Psoas muscle (tissue), 7 donors: ENCODE measurements at regions not wholly inside any gene's neighbourhood (a gene's known extent, or its start where the extent isn't known, plus 50 kb on each side); places are given as distances from the start of the nearest gene placed in this dataset.

Source experiments
- ATAC-seq, 4 donors: fragments of 200-7000 bp; cut with Tn5 transposase; one replicate each; pipeline ENCODE4 v1.9.1; 2020; ENCODE audit warnings: moderate library complexity in 3 of 4, mild to moderate bottlenecking in 2 of 4
- DNase-seq, 2 donors: peaks; one replicate each; pipeline ENCODE4 v3.0.0-alpha.2; 2020
- H3K27ac ChIP-seq: fragments of 200-600 bp; one replicate; pipeline ENCODE4 v1.8.0; 2022
- H3K27me3 ChIP-seq, 3 donors: fragments of 200-600 bp in 1 of 3; one replicate each; pipeline versions ENCODE4 v1.6.1 to v1.8.0; 2013 to 2022; ENCODE audit warnings: low read length in 2 of 3, mild to moderate bottlenecking in 2 of 3, moderate library complexity in 1 of 3; ENCODE audit not compliant: insufficient read depth in 3 of 3
- H3K36me3 ChIP-seq, 2 donors: fragments of 200-600 bp in 1 of 2; one replicate each; pipeline versions ENCODE4 v1.6.1 to v1.8.0; 2013 to 2022; ENCODE audit warnings: low read depth in 1 of 2, mild to moderate bottlenecking in 1 of 2, moderate library complexity in 1 of 2; ENCODE audit not compliant: insufficient read depth in 1 of 2
- H3K4me1 ChIP-seq: fragments of 200-600 bp; one replicate; pipeline ENCODE4 v1.8.0; 2022
- H3K4me3 ChIP-seq: fragments of 200-600 bp; one replicate; pipeline ENCODE4 v1.8.0; 2022; ENCODE audit warnings: mild to moderate bottlenecking
- H3K9me3 ChIP-seq: fragments of 200-600 bp; one replicate; pipeline ENCODE4 v1.8.0; 2022
- WGBS, 3 donors: extraction: QIAGEN DNeasy Blood & Tissue Kit; methylation state at CpG; one replicate each; pipeline versions ENCODE4 v1.1.6 to v1.1.7; 2013; 5-methylcytosine and 5-hydroxymethylcytosine counted together
- intact Hi-C, 2 donors: fragments of 100-400 bp; cut with DNase I; formaldehyde crosslinking; loops; one replicate each; pipeline versions ENCODE4 v1.11.0 to v1.14.2; 2022
- TF ChIP-seq, protein P1 (sequence below): fragments of 200-600 bp; IDR thresholded peaks from one replicate; pipeline ENCODE4 v1.8.0; 2022; ENCODE audit warnings: antibody characterized with exemption
- donor health status: healthy with polysubstance abuse.
- donor health status: DM: no; HTN: no; CAD: no; lungs with moderate emphysema.
- donor health status: Bipolar disorder and iron deficiency.
- donor health status: healthy.
- donor health status: DM: yes; HTN: yes; CAD: no.
- donor health status: DM: no; HTN: no; CAD: no.
- donor health status: DM: yes; HTN: yes; CAD: no.

GRCh38 chr2:193861557-193861956, 1666.8 kb upstream of the TMEFF2 start:
- TF ChIP-seq, protein P1, sequence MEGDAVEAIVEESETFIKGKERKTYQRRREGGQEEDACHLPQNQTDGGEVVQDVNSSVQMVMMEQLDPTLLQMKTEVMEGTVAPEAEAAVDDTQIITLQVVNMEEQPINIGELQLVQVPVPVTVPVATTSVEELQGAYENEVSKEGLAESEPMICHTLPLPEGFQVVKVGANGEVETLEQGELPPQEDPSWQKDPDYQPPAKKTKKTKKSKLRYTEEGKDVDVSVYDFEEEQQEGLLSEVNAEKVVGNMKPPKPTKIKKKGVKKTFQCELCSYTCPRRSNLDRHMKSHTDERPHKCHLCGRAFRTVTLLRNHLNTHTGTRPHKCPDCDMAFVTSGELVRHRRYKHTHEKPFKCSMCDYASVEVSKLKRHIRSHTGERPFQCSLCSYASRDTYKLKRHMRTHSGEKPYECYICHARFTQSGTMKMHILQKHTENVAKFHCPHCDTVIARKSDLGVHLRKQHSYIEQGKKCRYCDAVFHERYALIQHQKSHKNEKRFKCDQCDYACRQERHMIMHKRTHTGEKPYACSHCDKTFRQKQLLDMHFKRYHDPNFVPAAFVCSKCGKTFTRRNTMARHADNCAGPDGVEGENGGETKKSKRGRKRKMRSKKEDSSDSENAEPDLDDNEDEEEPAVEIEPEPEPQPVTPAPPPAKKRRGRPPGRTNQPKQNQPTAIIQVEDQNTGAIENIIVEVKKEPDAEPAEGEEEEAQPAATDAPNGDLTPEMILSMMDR: no peak
- Histone ChIP-seq H3K4me1 (no peaks in the 10 kb centered on the region), H3K27me3 (no peaks in the 10 kb centered on the region), H3K4me3 (no peak overlapping the region), H3K36me3 (no peaks in the 10 kb centered on the region), H3K9me3 (no peaks in the 10 kb centered on the region), H3K27ac (no peak overlapping the region)
- DNase-seq (no peak), ATAC-seq (no peak)
- intact Hi-C loops: no loop called here

- H3K9me3 ChIP-seq: no peaks in the 10 kb centered on the region
- ATAC-seq: no peak
- no peak overlapping the region for H3K27ac ChIP-seq
- no peak for DNase-seq
- intact Hi-C loops: no loop called here
- no peaks in the 10 kb centered on the region for H3K4me1 ChIP-seq
- no peaks in the 10 kb centered on the region for H3K36me3 ChIP-seq
- WGBS, 3 donors: 69 to 78% (median 72%) methylated on average over 6 of the region's 6 CpGs
- TF ChIP-seq, protein P1: no peak
- no peak overlapping the region for H3K4me3 ChIP-seq
- no peaks in the 10 kb centered on the region for H3K27me3 ChIP-seq
These were observed 1653.3 kb upstream of the TMEFF2 start for GRCh38 chr2:193847991-193848390.

DNA sequence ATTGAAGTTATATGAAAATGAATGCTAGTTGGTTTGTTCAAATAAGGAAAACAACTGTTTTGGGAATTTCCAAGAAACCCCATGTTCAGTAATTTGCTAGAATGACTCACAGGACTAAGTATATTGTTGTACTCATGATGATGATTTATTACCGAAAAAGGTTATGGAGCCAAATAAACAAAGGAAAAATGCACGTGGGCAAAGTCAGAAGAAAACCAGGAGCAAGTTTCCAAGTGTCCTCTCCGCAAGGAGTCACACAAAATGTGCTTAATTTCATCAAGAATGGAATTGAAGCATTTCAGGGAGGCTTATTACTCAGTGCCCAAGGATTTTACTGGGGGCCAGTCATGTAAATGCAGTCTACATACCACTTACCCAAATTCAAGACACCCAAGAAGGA, 1652.4 kb upstream of the TMEFF2 start:
- Histone ChIP-seq H3K4me1 (no peaks in the 10 kb centered on the region), H3K27ac (no peak overlapping the region), H3K27me3 (no peaks in the 10 kb centered on the region), H3K4me3 (no peak overlapping the region), H3K36me3 (no peaks in the 10 kb centered on the region), H3K9me3 (no peaks in the 10 kb centered on the region)
- ATAC-seq (no peak), DNase-seq (no peak)
- WGBS, 3 donors: 53 to 66% (median 57%) methylated on average over 3 of the region's 3 CpGs
- intact Hi-C loops: no loop called here
- TF ChIP-seq, protein P1: no peak

DNA sequence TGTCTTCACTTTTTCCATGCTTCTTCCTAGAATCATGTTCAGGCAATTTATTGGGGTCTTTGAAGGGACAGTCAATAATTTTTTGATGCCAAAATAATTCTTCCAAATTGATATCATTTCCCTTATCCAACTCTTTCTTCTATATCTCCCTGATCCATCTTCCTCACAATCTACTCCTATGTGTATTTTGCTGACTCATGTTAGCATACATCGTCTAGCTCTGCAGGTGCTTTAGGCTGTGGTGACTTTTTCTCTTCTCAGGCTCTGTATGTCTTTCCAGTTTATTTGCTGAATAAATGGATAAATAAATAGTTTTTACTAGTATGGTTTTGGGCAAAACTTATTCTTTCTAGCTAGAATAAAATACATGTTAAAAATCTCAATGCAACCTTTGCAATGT, 1650.9 kb upstream of the TMEFF2 start:
- ATAC-seq: no peak

DNA sequence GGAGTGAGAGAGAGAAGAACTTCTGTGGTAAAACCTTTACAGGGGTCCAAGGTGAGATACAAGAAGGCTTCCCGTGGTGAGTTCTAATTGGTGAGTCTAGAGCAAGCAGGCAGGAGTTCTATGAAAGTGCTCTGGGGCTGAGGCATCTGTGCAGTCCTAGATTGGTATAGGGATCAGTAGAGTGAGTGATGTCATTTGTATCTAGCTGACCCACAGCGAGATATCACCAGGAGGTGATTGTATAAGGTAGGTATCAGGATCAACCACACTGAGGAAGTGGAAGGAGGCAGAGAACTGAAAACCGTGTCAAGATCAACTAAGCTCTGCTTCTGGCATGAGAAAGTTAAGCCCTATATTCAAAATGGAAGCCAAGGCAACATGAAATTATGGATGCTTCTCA, 1648.9 kb upstream of the TMEFF2 start:
- no peak overlapping the region for H3K27ac ChIP-seq
- DNase-seq (no peak), ATAC-seq (no peak)
- no peaks in the 10 kb centered on the region for H3K27me3 ChIP-seq
- intact Hi-C loops: no loop called here
- H3K4me1 ChIP-seq: no peaks in the 10 kb centered on the region
- H3K9me3 ChIP-seq: no peaks in the 10 kb centered on the region
- H3K4me3 ChIP-seq: no peak overlapping the region
- TF ChIP-seq, protein P1: no peak
- no peaks in the 10 kb centered on the region for H3K36me3 ChIP-seq
- 80 to 92% (median 83%) methylated on average over 3 of the region's 3 CpGs for WGBS, 3 donors

More for the DNA sequence above, 1650.9 kb upstream of the TMEFF2 start:
- H3K4me3 ChIP-seq: no peak overlapping the region
- TF ChIP-seq, protein P1: no peak
- no peaks in the 10 kb centered on the region for H3K36me3 ChIP-seq
- no peak for DNase-seq
- no peak overlapping the region for H3K27ac ChIP-seq
- no peaks in the 10 kb centered on the region for H3K27me3 ChIP-seq
- intact Hi-C loops: no loop called here
- no peaks in the 10 kb centered on the region for H3K9me3 ChIP-seq
- no peaks in the 10 kb centered on the region for H3K4me1 ChIP-seq
- 72 to 93% (median 87%) methylated on average over 1 of the region's 1 CpG for WGBS, 3 donors
